PFSK-1 (cell line): ENCODE measurements at regions not wholly inside any gene's neighbourhood (a gene's known extent, or its start where the extent isn't known, plus 50 kb on each side); places are given as distances from the start of the nearest gene placed in this dataset.

Source experiments
- FOXP2 ChIP-seq: optimal IDR thresholded peaks from 2 replicates; pipeline ENCODE3; 2011; ENCODE audit warnings: borderline replicate concordance, control low read depth, inconsistent platforms; ENCODE audit not compliant: insufficient read depth; ENCODE audit errors: extremely low read length, extremely low read depth
- POLR2AphosphoS5 ChIP-seq: IDR thresholded peaks from 2 replicates; pipeline ENCODE4 v1.6.1; 2012; ENCODE audit warnings: low read depth, mild to moderate bottlenecking, control low read depth, low read length, moderate library complexity
- SIN3A ChIP-seq: IDR thresholded peaks from 2 replicates; pipeline ENCODE4 v1.6.1; 2012; ENCODE audit warnings: mild to moderate bottlenecking, low read length, moderate library complexity, borderline replicate concordance; ENCODE audit not compliant: insufficient read depth
- TAF1 ChIP-seq: IDR thresholded peaks from 2 replicates; pipeline ENCODE4 v1.6.1; 2012; ENCODE audit warnings: low read length, control low read depth, borderline replicate concordance; ENCODE audit not compliant: insufficient read depth
- TF ChIP-seq, protein P1 (sequence below), 2 experiments: IDR thresholded peaks; 2 replicates each; pipeline versions ENCODE4 v1.6.1 to v1.8.0; 2011 to 2012; ENCODE audit warnings: low read depth in 2 of 2, low read length in 2 of 2, control low read depth in 1 of 2, inconsistent platforms in 1 of 2, mild to moderate bottlenecking in 1 of 2, moderate library complexity in 1 of 2; ENCODE audit not compliant: insufficient read depth in 1 of 2

DNA sequence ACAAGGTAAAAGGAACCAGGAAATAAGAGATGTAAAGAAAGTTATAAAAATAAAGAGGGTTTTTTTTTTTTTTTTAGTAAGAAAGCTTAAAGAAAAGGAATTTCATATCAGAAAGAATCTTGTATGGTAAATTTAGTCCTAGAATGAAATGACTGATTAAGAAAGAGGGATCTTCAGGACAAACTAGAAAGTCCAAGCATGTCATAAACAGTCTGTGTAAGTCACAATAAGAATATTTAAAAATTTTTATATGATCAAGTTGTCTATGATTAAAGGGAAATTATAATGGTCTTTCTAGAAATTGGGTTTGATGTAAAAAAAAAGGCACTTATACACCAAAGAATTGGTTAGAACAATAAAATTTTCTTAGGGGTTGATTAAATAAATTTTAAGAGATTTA, 289.5 kb downstream of the XPNPEP1 start:
- TF ChIP-seq, protein P1, sequence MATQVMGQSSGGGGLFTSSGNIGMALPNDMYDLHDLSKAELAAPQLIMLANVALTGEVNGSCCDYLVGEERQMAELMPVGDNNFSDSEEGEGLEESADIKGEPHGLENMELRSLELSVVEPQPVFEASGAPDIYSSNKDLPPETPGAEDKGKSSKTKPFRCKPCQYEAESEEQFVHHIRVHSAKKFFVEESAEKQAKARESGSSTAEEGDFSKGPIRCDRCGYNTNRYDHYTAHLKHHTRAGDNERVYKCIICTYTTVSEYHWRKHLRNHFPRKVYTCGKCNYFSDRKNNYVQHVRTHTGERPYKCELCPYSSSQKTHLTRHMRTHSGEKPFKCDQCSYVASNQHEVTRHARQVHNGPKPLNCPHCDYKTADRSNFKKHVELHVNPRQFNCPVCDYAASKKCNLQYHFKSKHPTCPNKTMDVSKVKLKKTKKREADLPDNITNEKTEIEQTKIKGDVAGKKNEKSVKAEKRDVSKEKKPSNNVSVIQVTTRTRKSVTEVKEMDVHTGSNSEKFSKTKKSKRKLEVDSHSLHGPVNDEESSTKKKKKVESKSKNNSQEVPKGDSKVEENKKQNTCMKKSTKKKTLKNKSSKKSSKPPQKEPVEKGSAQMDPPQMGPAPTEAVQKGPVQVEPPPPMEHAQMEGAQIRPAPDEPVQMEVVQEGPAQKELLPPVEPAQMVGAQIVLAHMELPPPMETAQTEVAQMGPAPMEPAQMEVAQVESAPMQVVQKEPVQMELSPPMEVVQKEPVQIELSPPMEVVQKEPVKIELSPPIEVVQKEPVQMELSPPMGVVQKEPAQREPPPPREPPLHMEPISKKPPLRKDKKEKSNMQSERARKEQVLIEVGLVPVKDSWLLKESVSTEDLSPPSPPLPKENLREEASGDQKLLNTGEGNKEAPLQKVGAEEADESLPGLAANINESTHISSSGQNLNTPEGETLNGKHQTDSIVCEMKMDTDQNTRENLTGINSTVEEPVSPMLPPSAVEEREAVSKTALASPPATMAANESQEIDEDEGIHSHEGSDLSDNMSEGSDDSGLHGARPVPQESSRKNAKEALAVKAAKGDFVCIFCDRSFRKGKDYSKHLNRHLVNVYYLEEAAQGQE (IDR thresholded peaks at IDR 0.05; ENCODE audit: insufficient read depth in 1 of 2, low read depth in 2 of 2, low read length in 2 of 2) = no peak
- TF ChIP-seq POLR2AphosphoS5 (no peak), FOXP2 (no peak), TAF1 (no peak), SIN3A (no peak)

DNA sequence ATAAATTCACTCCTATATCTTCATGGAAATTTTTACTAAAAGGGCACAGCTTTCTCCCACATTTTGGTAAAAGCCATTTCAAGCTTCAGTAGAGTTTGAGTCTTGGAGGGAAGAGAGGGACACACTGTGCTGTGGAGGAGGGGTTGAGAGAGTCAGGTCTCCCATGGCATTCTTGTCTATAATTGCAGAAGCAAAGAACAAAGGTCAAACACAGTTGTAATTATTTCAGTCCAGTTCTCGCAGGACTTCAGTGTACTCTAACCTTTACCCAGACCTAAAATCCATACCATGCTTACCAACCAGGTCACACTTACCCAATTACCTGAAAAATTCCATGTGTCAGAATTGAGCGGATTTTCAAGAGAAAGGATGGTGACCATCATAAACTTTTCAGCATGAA, 298.4 kb downstream of the XPNPEP1 start:
- TF ChIP-seq POLR2AphosphoS5 (no peak), SIN3A (no peak), TAF1 (no peak), FOXP2 (no peak)
- TF ChIP-seq, protein P1 (IDR thresholded peaks at IDR 0.05; ENCODE audit: insufficient read depth in 1 of 2, low read depth in 2 of 2, low read length in 2 of 2) = no peak

DNA sequence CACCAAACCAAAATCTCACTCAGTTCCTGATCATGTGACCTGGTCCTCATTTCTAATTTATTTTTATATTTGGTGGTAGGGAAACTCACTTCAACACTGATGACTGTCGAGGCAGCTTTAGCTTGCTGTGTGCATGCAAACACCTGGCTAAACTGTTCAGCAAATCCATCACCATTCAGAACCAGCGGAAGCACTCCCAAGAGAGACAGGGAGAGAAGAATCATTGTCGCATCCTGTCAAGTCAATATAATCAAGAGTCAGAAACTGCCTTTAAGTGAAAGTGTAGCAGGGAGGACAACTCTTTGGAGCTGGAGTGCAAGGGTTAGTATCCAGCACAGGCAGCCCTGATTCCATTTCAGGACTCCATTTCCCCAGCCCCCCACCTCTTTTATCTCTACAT, 300.7 kb downstream of the XPNPEP1 start:
- TF ChIP-seq, protein P1 (IDR thresholded peaks at IDR 0.05; ENCODE audit: insufficient read depth in 1 of 2, low read depth in 2 of 2, low read length in 2 of 2) = no peak
- no peak for TF ChIP-seq SIN3A
- no peak for TF ChIP-seq POLR2AphosphoS5
- TF ChIP-seq FOXP2 = no peak
- no peak for TF ChIP-seq TAF1

DNA sequence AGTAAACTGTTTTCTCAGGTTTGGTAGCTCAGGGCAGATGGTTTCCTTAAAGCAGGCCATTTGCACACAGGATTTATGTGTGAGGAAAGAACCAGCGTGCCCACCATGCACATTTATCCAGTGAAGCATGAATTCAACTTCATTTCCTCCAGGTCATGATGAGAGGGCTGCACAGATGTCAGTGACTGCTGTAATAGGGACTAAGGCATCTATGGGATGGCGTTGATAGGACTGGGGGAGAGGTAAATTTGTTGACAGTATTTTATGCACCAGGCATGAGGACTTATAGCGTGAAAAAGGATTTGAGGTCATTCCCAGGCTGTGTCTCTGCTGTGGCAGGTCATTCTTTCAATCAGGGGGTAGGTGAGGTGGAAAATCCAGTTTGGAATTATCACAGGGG, 302.9 kb downstream of the XPNPEP1 start:
- no peak for TF ChIP-seq SIN3A
- no peak for TF ChIP-seq FOXP2
- TF ChIP-seq, protein P1 (IDR thresholded peaks at IDR 0.05; ENCODE audit: insufficient read depth in 1 of 2, low read depth in 2 of 2, low read length in 2 of 2) = no peak
- no peak for TF ChIP-seq POLR2AphosphoS5

DNA sequence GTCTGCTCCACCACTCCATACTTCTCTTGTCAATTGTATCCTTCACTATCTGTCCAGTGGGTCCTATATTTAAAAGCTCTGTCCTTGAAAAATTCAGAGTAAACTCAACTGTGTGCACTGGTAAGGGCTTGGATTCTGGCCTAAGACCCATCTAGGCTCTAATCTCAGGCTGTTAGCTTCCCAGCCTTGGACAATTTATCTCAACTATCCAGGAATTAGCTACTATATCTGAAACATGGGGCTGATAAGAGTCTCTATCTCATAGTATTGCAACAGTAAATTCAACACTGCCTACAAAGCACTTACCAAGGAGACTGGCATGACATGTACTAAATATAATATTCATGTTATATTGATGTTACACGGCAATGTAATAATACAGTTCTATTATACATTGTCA, 303.4 kb downstream of the XPNPEP1 start:
- TF ChIP-seq, protein P1 (IDR thresholded peaks at IDR 0.05; ENCODE audit: insufficient read depth in 1 of 2, low read depth in 2 of 2, low read length in 2 of 2) = no peak
- TF ChIP-seq POLR2AphosphoS5 (no peak), FOXP2 (no peak), SIN3A (no peak), TAF1 (no peak)
